GM19468 (cell line): ENCODE measurements at regions not wholly inside any gene's neighbourhood (a gene's known extent, or its start where the extent isn't known, plus 50 kb on each side); places are given as distances from the start of the nearest gene placed in this dataset.
"Not testable (repeated sequence)": the region's sequence is repeated elsewhere in the genome, so short reads cannot be mapped to it uniquely, and the experiment has no call there.

Source experiments
- ATAC-seq: cut with Tn5 transposase; IDR thresholded peaks from one replicate; pipeline ENCODE4 v1.9.1; 2021; ENCODE audit warnings: mild to moderate bottlenecking, moderate library complexity, moderate number of reproducible peaks; ENCODE audit not compliant: unreplicated experiment; ENCODE audit errors: extremely low read depth

DNA sequence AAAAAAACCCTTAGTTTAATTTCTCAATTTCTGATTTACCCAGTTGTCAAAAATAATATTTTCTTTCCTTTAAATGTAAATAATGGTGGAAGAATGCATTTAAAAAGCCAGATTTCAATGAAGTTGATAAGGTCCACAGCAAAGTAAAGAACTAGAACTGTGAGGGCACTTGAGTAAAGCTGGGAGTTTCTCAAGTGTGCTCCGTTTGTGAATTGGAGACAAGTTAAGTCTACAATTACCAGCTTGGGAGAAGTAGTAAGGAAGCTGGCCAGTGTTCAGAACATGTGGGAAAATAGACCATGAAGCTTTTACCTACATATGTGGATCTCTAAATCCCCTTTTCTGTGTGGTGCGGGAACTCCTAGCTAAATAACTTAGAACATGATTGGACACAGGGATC is 239.4 kb downstream of the OXSM start:
- ATAC-seq: no peak

DNA sequence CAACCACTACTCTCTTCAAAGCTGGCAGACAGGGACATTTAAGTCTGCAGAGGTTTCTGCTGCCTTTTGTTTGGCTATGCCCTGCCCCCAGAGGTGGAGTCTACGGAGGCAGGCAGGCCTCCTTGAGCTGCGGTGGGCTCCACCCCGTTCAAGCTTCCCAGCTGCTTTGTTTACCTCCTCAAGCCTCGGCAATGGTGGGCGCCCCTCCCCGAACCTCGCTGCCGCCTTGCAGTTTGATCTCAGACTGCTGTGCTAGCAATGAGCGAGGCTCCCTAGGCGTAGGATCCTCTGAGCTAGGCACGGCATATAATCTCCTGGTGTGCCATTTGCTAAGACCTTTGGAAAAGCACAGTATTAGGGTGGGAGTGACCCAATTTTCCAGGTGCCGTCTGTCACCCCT is 252.2 kb downstream of the OXSM start:
- not testable (repeated sequence) for ATAC-seq

DNA sequence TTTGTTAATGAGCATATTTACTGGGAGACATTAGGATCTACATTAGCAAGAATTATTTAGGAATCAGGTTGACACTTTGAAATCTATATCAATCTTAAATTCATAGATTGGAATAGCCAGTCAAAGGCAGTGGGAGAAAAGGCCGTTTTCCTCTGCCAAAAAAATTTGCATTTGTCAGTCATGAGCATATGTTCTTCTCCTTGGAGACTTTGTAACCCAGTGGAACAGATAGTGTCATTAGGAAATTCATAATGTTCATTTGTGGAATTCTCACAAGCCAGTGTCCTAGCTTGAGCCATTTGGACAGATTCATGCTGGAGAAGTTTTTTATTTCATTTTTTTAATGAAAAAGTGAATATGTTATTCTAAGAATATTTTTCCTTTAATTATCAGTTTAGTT is 260.1 kb downstream of the OXSM start:
- no peak for ATAC-seq

DNA sequence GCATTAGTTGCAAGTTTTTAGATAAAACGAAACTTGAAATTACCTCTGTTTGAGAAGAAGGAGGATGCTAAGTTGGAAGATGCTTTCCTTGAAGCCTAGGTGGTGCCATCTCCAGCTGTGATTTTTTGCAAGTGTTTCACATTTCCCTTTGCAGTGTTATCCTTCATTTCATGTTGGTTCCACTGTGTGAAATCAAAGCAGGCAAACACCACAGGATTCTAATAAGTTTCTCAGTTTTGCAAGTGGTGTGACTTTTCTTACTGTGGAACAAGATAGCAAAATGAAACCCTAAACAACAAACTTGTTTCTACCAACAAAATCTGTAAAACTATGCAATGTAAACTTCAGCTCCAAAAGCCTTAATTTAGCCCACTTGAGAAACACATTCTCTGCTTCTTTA is 260.9 kb downstream of the OXSM start:
- ATAC-seq: no peak

DNA sequence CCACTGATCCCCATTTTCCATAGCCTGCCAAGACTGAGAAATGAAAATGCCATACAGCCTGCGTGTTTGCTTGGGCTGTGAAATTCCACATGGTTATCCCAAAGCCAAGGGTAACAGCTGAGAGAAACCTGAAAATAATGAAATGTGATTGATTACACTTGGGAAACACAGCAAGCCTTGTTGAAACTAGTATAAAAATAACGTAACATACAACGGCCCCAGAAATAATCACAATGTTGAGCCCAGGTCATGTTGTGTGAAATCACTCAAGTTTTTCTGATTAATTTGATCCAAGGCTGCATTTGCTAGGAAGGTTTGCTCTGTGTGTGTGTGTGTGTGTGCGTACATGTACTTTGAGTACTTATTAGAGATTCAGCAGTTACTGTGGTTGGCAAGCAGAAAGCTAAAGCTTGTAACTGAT is 269.0 kb downstream of the OXSM start:
- ATAC-seq: no peak

DNA sequence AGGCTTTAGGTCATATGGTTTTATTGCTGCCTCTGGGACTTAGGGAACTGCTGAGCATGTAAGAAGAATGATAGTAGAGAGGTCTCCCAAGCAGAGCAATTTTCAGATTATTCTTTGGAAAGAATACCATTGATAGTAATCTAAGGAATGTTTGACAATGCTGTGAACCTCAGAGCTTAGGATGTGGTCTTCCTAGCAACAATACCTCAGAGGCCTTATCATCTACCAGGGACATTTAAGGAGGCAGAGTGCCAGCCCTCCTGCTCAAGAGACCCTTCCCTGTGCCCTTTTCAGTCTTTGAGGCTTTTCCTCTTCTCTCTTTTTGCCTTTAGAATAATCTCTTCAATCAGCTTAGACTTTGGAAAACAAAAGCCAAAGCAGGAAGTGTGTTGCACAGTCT is 272.1 kb downstream of the OXSM start:
- no peak for ATAC-seq

DNA sequence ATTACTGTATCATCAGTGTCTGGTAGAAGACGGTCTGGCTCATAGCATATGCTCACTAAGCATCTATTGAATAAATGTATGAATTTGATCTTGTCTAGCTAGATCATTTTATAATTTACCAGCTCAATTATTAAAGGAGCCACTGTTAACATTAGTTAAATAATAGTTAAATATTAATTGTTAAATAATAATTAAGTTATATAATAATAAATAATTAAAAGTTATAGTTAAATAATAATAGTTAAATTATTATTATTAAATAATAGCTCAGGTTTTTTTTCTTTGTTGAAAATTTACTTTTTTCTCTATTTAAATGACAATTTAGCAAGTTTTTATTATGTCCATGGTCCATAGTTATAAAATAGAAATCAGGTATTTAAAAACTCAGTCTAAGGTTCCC is 274.4 kb downstream of the OXSM start:
- ATAC-seq: no peak

DNA sequence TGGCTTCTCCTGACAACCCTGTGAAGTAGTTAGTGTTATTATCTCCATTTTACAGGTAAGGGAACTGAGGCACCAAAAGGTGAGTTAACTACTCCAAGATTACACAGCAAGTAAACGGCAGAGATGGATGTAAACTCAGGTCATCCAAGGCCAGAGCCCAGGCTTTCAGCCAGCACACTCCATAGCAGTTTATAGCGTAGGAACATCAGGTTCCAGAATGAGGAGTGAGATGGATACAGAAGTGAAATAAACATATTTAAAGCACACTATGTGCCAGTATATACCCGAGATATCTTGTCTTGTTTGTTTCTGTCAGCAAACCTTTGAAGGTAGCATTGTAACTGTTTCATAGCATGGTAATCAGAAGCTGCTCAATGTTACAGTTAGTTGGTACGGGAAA is 279.0 kb downstream of the OXSM start:
- no peak for ATAC-seq

DNA sequence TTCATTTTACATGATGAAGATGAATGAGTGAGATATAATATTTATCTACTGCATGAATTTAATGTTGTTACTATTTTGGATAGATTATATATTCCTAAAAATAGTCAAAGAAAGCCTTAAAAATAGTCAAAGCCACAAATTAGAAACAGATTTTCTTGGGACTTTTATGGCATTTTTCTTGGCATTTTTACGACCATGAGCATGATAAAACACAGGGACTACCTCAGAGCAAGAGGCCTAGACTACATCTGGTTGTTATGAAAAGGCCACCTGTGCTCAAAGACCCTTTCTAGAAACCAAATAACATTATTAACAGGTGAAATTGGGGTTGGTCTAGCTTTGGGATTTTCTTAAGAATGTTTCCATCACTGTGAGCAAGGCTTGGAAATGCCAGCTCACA is 281.0 kb downstream of the OXSM start:
- no peak for ATAC-seq

DNA sequence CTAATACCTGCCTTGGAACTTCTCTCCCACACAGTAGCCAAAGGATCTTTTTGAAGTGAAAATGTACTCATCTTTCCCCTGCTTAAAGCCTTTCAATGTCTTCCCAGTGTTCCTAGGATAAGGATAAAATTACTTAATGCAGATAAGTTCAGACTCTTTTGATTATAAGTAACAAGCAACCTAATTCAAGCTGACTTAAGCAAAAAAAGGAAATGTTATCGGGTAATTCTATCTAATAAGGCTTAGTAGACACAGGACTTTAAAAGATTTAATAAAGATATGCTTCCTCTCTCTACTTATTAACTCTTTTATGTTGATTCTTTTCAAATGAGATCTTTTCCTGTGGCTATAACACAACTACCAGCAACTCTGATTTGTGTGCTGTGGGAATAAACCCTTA is 284.2 kb downstream of the OXSM start:
- no peak for ATAC-seq

DNA sequence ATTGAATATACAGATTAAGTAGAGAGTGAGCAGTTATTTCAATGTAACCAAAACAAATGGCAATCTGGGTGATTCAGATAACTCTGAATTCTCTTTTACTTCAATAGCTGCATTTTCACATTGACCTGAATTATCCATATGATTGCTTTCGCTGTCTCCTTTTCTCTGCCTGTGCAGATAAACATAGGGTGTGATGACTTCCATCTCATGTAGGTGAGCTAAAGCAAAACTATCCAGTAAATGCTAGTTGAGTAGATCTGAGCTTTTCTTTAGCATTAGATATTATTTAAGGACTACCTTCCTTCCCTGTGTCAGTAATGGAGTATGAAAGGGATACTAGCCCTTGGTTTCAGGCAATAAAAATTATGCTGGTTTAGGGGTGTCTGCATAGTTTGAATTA is 288.6 kb downstream of the OXSM start:
- no peak for ATAC-seq

DNA sequence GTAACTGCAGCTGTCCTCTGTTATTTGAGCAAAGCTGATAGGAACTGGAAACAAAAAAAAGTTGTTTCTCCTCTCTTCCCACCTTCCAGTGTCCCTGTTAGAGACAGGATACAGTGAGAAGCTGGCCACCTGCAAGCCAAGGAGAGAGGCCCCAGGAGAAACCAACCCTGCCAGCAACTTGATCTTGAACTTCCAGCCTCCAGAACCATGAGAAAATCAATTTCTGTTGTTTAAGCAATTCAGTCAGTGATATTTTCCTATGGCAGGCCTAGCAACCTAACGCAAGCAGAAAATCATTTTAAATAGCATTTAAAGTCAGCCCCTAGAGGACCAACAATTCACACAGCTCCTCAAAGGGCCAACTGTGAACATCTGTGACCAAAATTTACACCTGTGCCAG is 291.3 kb downstream of the OXSM start:
- ATAC-seq: no peak

DNA sequence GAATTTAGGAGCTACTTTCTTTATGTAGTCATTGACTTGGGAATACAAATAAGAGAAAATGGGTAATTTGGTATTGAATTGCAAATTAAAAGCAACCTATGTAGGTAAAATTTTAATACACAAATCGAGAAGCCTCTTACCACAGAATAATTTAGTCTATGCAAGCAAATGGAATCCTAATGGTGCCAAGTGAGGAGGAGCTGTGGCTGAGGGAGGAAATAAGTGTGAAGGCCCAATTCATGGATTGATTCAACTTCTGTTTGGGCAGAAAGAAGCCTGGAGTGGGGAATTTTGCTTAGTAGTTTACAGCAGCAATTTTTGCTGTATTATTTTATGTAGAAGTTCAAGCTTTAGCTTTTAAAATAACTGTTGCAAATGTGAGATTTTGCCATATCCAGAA is 291.9 kb downstream of the OXSM start:
- no peak for ATAC-seq

DNA sequence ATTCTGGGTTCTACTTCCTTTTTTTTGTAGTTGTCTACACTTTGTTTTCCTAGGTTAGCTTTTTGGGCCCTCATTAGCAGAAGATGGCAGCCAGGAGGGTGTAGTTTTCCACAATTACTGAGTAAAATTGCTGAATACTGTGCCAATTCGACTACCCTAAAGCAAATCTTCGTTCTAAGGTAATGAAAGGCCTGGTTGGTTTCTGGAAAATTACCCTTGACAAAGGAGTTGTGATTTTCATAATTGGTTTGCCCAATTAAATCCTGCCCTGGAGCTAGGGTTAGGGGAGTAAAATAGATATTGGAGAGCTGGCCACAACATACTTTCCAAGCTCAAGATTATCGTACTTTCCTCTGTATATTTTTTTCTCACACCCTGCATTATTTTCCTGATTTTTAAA is 293.0 kb downstream of the OXSM start:
- no peak for ATAC-seq

DNA sequence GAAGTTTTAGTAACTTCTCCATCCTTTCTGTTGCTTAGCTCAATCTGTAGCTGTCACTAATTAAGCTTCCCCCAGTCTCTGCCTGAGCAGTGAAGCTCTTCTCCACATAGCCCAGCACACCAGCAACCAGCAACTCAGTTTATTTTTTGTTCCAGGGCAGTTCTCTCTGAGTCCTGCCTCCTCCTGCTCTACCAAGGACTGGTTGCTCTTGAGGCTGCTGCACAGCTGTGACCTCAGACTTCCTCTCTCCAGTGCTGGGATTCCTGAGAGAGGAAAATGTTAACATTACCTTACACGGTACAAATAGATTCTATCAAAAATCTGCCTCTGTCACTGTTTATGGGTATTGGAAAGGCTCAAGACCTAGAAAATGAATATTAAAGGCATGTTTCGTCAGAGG is 294.7 kb downstream of the OXSM start:
- ATAC-seq: no peak

DNA sequence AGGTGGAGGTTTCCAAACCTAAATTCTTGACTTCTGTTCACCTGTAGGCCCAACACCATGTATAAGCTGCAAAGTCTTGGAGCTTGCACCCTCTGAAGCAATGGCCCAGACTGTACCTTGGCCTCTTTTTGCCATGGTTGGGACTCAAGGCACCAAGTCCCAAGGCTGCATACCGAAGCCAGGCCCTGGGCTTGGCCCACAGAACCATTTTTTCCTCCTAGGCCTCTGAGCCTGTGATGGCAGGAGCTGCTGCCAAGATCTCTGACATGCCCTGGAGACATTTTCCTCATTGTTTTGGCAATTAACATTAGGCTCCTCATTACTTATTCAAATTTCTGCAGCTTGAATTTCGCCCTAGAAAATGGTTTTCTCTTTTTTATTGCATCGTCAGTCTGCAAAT is 297.9 kb downstream of the OXSM start:
- no peak for ATAC-seq

DNA sequence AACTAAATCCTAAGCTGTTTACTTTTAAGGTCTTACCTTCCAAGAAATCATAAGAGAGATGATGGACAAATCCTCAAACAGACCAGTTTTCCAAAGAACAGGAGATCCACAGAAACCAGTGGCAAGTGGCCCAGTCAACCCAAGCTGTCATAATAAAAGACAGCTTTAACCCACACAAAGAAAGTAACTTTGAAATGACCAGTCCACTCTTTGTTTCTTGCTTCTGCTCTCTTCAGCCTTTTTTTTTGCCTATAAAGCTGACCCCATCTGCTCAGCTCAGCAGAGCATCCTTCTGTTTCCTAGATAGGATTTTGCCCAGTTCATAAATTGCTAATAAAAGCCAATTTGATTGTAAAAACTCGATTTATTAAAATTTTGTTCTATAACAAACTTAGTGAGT is 299.4 kb downstream of the OXSM start:
- ATAC-seq: no peak

DNA sequence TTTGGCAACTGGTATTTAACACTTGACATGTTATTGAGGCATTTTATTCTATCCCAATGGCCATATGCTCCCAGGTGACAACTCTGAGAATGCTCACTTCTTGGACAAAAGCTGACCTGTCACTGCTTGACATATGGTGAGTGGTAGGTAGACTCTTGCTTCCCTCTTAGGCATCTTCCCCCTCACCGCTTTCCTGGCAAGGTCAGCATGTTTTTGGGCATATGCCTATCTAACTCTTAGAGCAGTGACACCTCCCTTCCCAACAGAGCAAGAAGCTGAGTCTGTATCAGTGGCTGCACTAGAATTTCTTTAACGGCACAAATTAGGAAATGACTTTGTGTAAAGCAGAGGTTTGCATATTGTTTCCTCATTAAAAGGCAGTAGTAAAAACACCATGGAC is 300.7 kb downstream of the OXSM start:
- no peak for ATAC-seq

DNA sequence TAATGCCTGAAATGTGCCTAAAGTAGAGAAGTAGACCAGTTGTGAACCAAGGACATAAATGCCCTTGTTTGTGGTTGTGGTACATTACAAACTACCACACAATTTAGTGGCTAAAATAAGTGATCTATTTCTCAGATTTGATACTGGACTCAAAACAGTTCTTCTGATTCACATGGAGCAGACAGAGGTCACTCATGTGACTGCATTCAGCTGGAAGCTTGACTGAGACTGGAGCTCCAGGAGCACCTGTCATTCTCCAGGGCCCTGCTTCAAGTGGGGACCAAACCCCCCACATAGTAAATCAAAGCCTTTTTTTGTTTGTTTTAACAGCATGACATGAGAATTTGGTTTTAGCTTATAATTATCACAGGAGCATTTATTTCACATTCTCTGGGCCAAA is 301.2 kb downstream of the OXSM start:
- ATAC-seq: no peak

DNA sequence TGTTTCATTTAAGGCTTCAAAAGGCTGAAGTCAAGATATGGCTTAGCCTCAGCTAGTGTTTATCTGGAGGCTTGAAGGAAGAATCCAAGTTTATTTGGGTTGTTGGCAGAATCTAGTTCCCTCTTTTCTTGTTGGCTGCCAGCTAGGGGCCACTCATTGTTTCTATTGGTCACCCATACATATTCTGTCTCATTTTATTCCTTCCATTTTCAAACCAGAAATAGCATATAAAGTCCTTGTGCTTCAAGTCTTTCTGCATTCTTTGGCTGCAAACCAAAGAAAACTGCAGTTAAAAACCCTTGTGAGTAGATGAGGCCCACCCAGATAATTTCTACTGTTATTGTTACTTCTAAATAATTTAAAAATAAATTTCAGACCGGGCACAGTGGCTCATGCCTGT is 301.7 kb downstream of the OXSM start:
- ATAC-seq: no peak

DNA sequence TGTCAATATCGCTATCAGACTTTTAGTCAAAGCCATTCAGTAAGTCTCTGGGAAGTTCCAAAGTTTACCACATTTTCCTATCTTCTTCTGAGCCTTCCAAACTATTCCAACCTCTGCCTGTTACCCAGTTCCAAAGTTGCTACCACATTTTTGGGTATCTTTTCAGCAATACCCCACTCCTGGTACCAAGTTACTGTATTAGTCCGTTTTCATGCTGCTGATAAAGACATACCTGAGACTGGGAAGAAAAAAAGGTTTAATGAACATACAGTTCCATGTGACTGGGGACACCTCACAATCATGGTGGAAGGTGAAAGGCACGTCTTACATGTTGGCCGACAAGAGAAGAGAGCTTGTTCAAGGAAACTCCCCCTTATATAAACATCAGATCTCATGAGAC is 307.2 kb downstream of the OXSM start:
- ATAC-seq: not testable (repeated sequence)

DNA sequence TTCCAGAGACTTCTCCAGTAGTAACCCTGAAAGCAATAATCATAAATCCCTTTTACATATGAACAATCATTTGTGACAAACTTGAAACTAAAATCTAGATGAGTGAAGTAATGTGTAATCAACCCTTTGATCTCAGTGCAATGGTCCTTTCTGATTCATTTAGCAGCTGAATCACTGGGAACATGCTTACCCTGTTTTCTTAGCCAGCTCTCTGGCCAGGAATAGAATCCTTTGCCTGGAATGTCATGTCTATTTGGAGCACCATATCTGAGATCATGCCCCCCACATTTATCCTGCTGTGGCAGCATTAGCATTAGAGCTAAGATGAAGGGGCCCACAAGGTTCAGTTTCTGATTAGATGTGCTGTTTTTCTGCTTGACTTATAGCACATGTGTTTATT is 309.8 kb downstream of the OXSM start:
- no peak for ATAC-seq

DNA sequence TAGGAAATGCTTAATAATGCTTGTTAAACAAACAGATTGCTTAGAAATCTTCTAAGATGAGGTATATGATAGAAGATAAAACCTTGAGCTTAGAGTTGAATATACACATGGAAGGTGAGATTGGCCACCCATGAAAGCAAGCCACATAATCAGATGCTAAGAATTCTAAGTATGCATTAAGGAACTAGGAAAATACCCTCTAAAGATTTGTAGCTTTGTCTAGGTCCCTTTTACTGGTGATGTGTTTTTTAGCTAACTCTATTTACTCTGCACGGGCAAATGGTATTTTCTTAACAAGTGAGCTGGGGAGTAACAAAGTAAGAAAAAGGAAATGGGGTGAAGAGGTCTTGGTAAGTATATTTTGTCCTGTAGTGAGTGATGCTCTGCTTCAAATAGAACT is 310.3 kb downstream of the OXSM start:
- ATAC-seq: no peak
